A673 (cell line): ENCODE measurements at regions not wholly inside any gene's neighbourhood (a gene's known extent, or its start where the extent isn't known, plus 50 kb on each side); places are given as distances from the start of the nearest gene placed in this dataset.

Experiments
- EZH2 ChIP-seq: fragments of 200-600 bp; sonication (generic); IDR thresholded peaks from 2 replicates; pipeline ENCODE4 v1.6.1; 2017; ENCODE audit warnings: borderline replicate concordance, low read depth, mild to moderate bottlenecking, mixed read lengths, antibody characterized with exemption, low read length; ENCODE audit not compliant: poor library complexity, severe bottlenecking
- TF ChIP-seq, protein P1 (sequence below): fragments of 300-800, 200-600 bp; sonication (generic); conservative IDR thresholded peaks from 2 replicates; pipeline ENCODE4 v1.5.1; 2017; ENCODE audit warnings: low read depth, mild to moderate bottlenecking, antibody characterized with exemption, low read length, moderate library complexity, mixed read lengths

DNA sequence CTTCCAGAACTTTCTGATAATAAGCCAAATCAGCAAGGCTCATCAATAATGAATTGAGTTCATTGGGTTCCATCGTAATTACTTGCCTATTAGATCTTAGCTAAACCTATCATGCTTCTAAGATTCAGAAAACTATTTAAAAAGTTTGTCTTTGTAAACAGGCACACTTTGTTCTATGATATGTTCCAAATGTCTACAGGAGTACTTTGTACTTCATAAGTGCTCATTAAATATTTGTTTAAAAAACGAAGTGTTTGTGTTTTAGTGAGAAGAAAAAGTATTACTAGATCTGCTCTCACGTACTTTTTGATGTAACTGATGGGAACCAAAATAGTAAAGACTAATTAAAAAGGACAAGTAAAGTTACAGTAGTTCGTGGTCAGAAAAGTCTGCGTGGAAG, 172.8 kb upstream of the FLRT2 start:
- TF ChIP-seq, protein P1, sequence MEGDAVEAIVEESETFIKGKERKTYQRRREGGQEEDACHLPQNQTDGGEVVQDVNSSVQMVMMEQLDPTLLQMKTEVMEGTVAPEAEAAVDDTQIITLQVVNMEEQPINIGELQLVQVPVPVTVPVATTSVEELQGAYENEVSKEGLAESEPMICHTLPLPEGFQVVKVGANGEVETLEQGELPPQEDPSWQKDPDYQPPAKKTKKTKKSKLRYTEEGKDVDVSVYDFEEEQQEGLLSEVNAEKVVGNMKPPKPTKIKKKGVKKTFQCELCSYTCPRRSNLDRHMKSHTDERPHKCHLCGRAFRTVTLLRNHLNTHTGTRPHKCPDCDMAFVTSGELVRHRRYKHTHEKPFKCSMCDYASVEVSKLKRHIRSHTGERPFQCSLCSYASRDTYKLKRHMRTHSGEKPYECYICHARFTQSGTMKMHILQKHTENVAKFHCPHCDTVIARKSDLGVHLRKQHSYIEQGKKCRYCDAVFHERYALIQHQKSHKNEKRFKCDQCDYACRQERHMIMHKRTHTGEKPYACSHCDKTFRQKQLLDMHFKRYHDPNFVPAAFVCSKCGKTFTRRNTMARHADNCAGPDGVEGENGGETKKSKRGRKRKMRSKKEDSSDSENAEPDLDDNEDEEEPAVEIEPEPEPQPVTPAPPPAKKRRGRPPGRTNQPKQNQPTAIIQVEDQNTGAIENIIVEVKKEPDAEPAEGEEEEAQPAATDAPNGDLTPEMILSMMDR, result no peak
- TF ChIP-seq EZH2, result no peak
